A673 (cell line): ENCODE measurements at regions not wholly inside any gene's neighbourhood (a gene's known extent, or its start where the extent isn't known, plus 50 kb on each side); places are given as distances from the start of the nearest gene placed in this dataset.
"Not testable (repeated sequence)": the region's sequence is repeated elsewhere in the genome, so short reads cannot be mapped to it uniquely, and the experiment has no call there.

Experiments used
- BruUV-seq: library from RNA; stranded (reverse); fragments of 400-500 nt; replicated peaks from 2 replicates; lab custom pipeline; 2021; lab: Mats Ljungman, UMichigan
- CTCF ChIA-PET: fragments of 300-600 bp; sonication (Branson Sonifier 250); formaldehyde crosslinking; loops from one replicate; lab custom pipeline; 2022; ENCODE audit warnings: antibody characterized with exemption; lab: Charles Lee
- POLR2A ChIA-PET: fragments of 300-600 bp; sonication (Branson Sonifier 250); formaldehyde crosslinking; loops from one replicate; lab custom pipeline; 2022; ENCODE audit warnings: antibody characterized with exemption; ENCODE audit not compliant: low non-redundant PET; lab: Charles Lee
- DNase-seq: peaks from one replicate; pipeline ENCODE4 v3.0.0-alpha.2; 2015; ENCODE audit warnings: low spot score
- H3K27ac ChIP-seq: fragments of 200-600 bp; sonication (generic); 2 replicates; pipeline ENCODE4 v1.5.1; 2016; ENCODE audit warnings: mixed run types, low read depth, mild to moderate bottlenecking, mixed read lengths, antibody characterized with exemption, low read length; ENCODE audit not compliant: poor library complexity, severe bottlenecking
- H3K27me3 ChIP-seq: fragments of 200-600 bp; sonication (generic); replicated peaks from 2 replicates; pipeline ENCODE4 v1.6.1; 2017; ENCODE audit warnings: mixed run types, low read depth, mild to moderate bottlenecking, mixed read lengths, antibody characterized with exemption, low read length; ENCODE audit not compliant: insufficient read depth, poor library complexity
- H3K36me3 ChIP-seq: fragments of 200-600 bp; sonication (generic); 2 replicates; pipeline ENCODE4 v1.6.1; 2016; ENCODE audit warnings: mixed run types, mild to moderate bottlenecking, mixed read lengths, antibody characterized with exemption, low read length; ENCODE audit not compliant: insufficient read depth, poor library complexity, severe bottlenecking
- H3K4me1 ChIP-seq: fragments of 200-600 bp; sonication (generic); 2 replicates; pipeline ENCODE4 v1.6.1; 2017; ENCODE audit warnings: mixed run types, mild to moderate bottlenecking, mixed read lengths, antibody characterized with exemption, low read length; ENCODE audit not compliant: insufficient read depth, poor library complexity, severe bottlenecking
- H3K4me3 ChIP-seq: fragments of 200-600 bp; sonication (generic); 2 replicates; pipeline ENCODE4 v1.5.1; 2016; ENCODE audit warnings: low read depth, mixed run types, mild to moderate bottlenecking, mixed read lengths, low read length; ENCODE audit not compliant: poor library complexity, severe bottlenecking
- H3K9me3 ChIP-seq: fragments of 200-600 bp; sonication (generic); 2 replicates; pipeline ENCODE4 v1.6.1; 2016; ENCODE audit warnings: mixed run types, low read depth, mild to moderate bottlenecking, mixed read lengths, antibody characterized with exemption, low read length; ENCODE audit not compliant: poor library complexity, severe bottlenecking
- CTCF ChIP-seq: fragments of 300-800, 200-600 bp; sonication (generic); conservative IDR thresholded peaks from 2 replicates; pipeline ENCODE4 v1.5.1; 2017; ENCODE audit warnings: low read depth, mild to moderate bottlenecking, antibody characterized with exemption, low read length, moderate library complexity, mixed read lengths
- EZH2 ChIP-seq: fragments of 200-600 bp; sonication (generic); IDR thresholded peaks from 2 replicates; pipeline ENCODE4 v1.6.1; 2017; ENCODE audit warnings: borderline replicate concordance, low read depth, mild to moderate bottlenecking, mixed read lengths, antibody characterized with exemption, low read length; ENCODE audit not compliant: poor library complexity, severe bottlenecking
- intact Hi-C: fragments of 100-400 bp; cut with micrococcal nuclease; formaldehyde crosslinking; loops from one replicate; pipeline ENCODE4 v1.10.0; 2022; ENCODE audit not compliant: unreplicated experiment

GRCh38 chr13:86918682-86919081, 752.5 kb upstream of the SLITRK5 start:
- no peak for TF ChIP-seq EZH2
- Histone ChIP-seq H3K36me3 (no peaks in the 10 kb centered on the region), H3K4me3 (no peak overlapping the region), H3K4me1 (no peaks in the 10 kb centered on the region), H3K27me3 (no peaks in the 10 kb centered on the region), H3K9me3 (no peaks in the 10 kb centered on the region), H3K27ac (no peak overlapping the region)
- intact Hi-C loops = no loop called here
- ChIA-PET CTCF (no interaction called here), POLR2A (no interaction called here)
- BruUV-seq = no TSS peak
- DNase-seq = no peak

- ChIA-PET POLR2A (no interaction called here), CTCF (no interaction called here)
- Histone ChIP-seq H3K4me1 (no peaks in the 10 kb centered on the region), H3K27ac (no peak overlapping the region), H3K4me3 (no peak overlapping the region), H3K9me3 (no peaks in the 10 kb centered on the region), H3K36me3 (no peaks in the 10 kb centered on the region), H3K27me3 (no peaks in the 10 kb centered on the region)
- no peak for TF ChIP-seq EZH2
- TF ChIP-seq CTCF = no peak
- DNase-seq = no peak
- BruUV-seq = no TSS peak
- intact Hi-C loops = no loop called here
Measured at GRCh38 chr13:86920961-86921360, 750.2 kb upstream of the SLITRK5 start.

GRCh38 chr13:86922936-86923335, 748.2 kb upstream of the SLITRK5 start:
- no peaks in the 10 kb centered on the region for H3K4me1 ChIP-seq
- BruUV-seq = no TSS peak
- H3K4me3 ChIP-seq = no peak overlapping the region
- H3K27me3 ChIP-seq = no peaks in the 10 kb centered on the region
- TF ChIP-seq EZH2 = no peak
- TF ChIP-seq CTCF = no peak
- no peak overlapping the region for H3K27ac ChIP-seq
- CTCF ChIA-PET = no interaction called here
- intact Hi-C loops = no loop called here
- POLR2A ChIA-PET = no interaction called here
- no peaks in the 10 kb centered on the region for H3K9me3 ChIP-seq
- no peak for DNase-seq
- no peaks in the 10 kb centered on the region for H3K36me3 ChIP-seq

GRCh38 chr13:86926916-86927315, 744.3 kb upstream of the SLITRK5 start:
- POLR2A ChIA-PET, H3K4me3 ChIP-seq, CTCF ChIA-PET, BruUV-seq, H3K4me1 ChIP-seq, DNase-seq, H3K9me3 ChIP-seq, intact Hi-C loops, H3K36me3 ChIP-seq, H3K27me3 ChIP-seq, H3K27ac ChIP-seq: not testable (repeated sequence)
